Panc1 (cell line): ENCODE measurements at regions not wholly inside any gene's neighbourhood (a gene's known extent, or its start where the extent isn't known, plus 50 kb on each side); places are given as distances from the start of the nearest gene placed in this dataset.

Experiments used
- ATAC-seq: fragments of 200-7000 bp; cut with Tn5 transposase; 2 replicates; pipeline ENCODE4 v1.9.1; 2020; ENCODE audit warnings: mild to moderate bottlenecking, moderate library complexity
- BruUV-seq: library from RNA; stranded (reverse); fragments of 400-500 nt; replicated peaks from 2 replicates; lab custom pipeline; 2021; lab: Mats Ljungman, UMichigan
- CTCF ChIA-PET: fragments of 300-600 bp; sonication (Branson Sonifier 250); formaldehyde crosslinking; loops from one replicate; lab custom pipeline; 2022; ENCODE audit warnings: antibody characterized with exemption; lab: Charles Lee
- POLR2A ChIA-PET: fragments of 300-600 bp; sonication (Branson Sonifier 250); formaldehyde crosslinking; loops from one replicate; lab custom pipeline; 2022; ENCODE audit warnings: antibody characterized with exemption; lab: Charles Lee
- DNase-seq: peaks from one replicate; pipeline ENCODE4 v3.0.0-alpha.2; 2010; ENCODE audit warnings: low read depth, low spot score
- H3K27ac ChIP-seq: 2 replicates; pipeline ENCODE4 v1.5.1; 2011; ENCODE audit warnings: mild to moderate bottlenecking, low read length, inconsistent platforms
- H3K27me3 ChIP-seq: fragments of 200-500 bp; sonication (Bioruptor generic); 2 replicates; pipeline ENCODE4 v1.6.0; 2014; ENCODE audit warnings: low read length, inconsistent platforms; ENCODE audit not compliant: control insufficient read depth, insufficient read depth
- H3K36me3 ChIP-seq: fragments of 200-500 bp; sonication (Bioruptor generic); 2 replicates; pipeline ENCODE4 v1.5.1; 2014; ENCODE audit warnings: inconsistent platforms, mild to moderate bottlenecking, low read length, moderate library complexity; ENCODE audit not compliant: control insufficient read depth, insufficient read depth
- H3K4me1 ChIP-seq: 2 replicates; pipeline ENCODE4 v1.5.1; 2011; ENCODE audit warnings: inconsistent platforms, mild to moderate bottlenecking, low read length, moderate library complexity; ENCODE audit not compliant: control insufficient read depth, insufficient read depth
- H3K4me3 ChIP-seq, 2 experiments: 2 replicates each; pipeline ENCODE4 v1.5.1; 2011 to 2012; ENCODE audit warnings: low read depth in 2 of 2, low read length in 2 of 2, mild to moderate bottlenecking in 2 of 2, inconsistent platforms in 1 of 2, moderate library complexity in 1 of 2
- H3K9me3 ChIP-seq: fragments of 200-500 bp; sonication (Bioruptor generic); 2 replicates; pipeline ENCODE4 v1.5.1; 2014; ENCODE audit warnings: low read depth, mild to moderate bottlenecking, inconsistent platforms, low read length, moderate library complexity; ENCODE audit not compliant: control insufficient read depth, insufficient read depth
- POLR2AphosphoS5 ChIP-seq: IDR thresholded peaks from 2 replicates; pipeline ENCODE4 v1.6.1; 2012; ENCODE audit warnings: mild to moderate bottlenecking, low read depth, low read length, moderate library complexity
- SIN3A ChIP-seq: IDR thresholded peaks from 2 replicates; pipeline ENCODE4 v1.6.1; 2012; ENCODE audit warnings: low read depth, mild to moderate bottlenecking, low read length, moderate library complexity, borderline replicate concordance; ENCODE audit not compliant: insufficient read depth
- TCF7L2 ChIP-seq: IDR thresholded peaks from 2 replicates; pipeline ENCODE4 v1.6.1; 2011; ENCODE audit warnings: mild to moderate bottlenecking, low read depth, low read length, inconsistent platforms
- in situ Hi-C: cut with HindIII; loops from 2 replicates; pipeline ENCODE4 v1.10.0; 2016; ENCODE audit warnings: low sequenced_read_pairs, low pct_unique_long_range_greater_than_20kb
- intact Hi-C: fragments of 100-400 bp; cut with micrococcal nuclease; formaldehyde crosslinking; loops from one replicate; pipeline ENCODE4 v1.10.0; 2022; ENCODE audit not compliant: unreplicated experiment
- TF ChIP-seq, protein P1 (sequence below): fragments of 450-650 bp; IDR thresholded peaks from 2 replicates; pipeline ENCODE4 v1.5.1; 2017; ENCODE audit warnings: mild to moderate bottlenecking
- TF ChIP-seq, protein P2 (sequence below), 2 experiments: IDR thresholded peaks; 2 replicates each; pipeline ENCODE4 v1.6.1; 2011 to 2012; ENCODE audit warnings: low read depth in 2 of 2, control low read depth in 1 of 2, low read length in 1 of 2, mild to moderate bottlenecking in 1 of 2, moderate library complexity in 1 of 2; ENCODE audit not compliant: insufficient read depth in 1 of 2

DNA sequence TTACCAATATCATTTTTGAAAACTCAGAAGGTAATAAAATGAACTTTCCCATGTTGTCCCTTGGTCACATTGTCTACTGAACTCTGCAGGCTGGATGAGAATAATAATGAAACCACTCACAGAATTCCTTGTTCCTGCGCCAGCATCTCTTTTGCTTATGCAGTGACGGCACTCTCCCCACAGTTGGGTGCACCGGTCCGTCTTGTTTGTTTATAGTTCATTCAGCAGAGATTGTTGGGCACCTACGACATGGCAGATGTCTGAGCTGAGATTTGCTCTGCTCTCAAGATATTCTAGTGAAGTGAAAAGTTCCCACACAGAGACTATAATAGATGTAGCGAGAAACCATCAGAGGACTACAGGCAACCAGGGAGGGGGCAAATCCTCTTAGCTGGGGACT, 375.7 kb upstream of the CDH11 start:
- in situ Hi-C loops = no loop called here
- H3K36me3 ChIP-seq = no peaks in the 10 kb centered on the region
- H3K9me3 ChIP-seq = no peaks in the 10 kb centered on the region
- H3K27me3 ChIP-seq = no peaks in the 10 kb centered on the region
- no peak for DNase-seq
- no TSS peak for BruUV-seq
- POLR2A ChIA-PET = no interaction called here
- ATAC-seq = no peak
- H3K4me1 ChIP-seq = no peaks in the 10 kb centered on the region
- no peak overlapping the region for H3K27ac ChIP-seq
- no peak overlapping the region for H3K4me3 ChIP-seq
- CTCF ChIA-PET = no interaction called here
- no peak for TF ChIP-seq POLR2AphosphoS5
- intact Hi-C loops = no loop called here

DNA sequence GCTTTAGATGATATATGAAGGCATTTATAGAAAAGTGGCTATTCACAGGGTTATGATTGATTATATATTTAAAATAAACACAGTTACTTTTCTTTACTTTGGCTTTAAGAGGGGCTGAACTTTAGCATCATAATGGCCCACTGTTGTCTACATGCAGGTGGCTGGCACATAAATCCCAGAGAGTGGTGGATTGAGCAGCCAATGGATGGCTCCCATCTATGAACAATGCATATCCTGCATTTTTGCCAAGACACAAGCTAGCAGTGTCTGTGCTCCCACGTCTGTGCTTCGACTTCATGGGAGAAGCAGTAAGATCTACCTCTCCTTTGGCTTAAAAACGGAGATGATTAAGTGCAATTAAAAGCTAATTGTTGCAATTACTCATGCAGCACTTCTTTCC, 373.2 kb upstream of the CDH11 start:
- POLR2A ChIA-PET = no interaction called here
- ATAC-seq (no peak), DNase-seq (no peak)
- intact Hi-C loops (no loop called here), in situ Hi-C loops (no loop called here)
- CTCF ChIA-PET = no interaction called here
- no peaks in the 10 kb centered on the region for H3K4me1 ChIP-seq
- H3K9me3 ChIP-seq = no peaks in the 10 kb centered on the region
- no peak overlapping the region for H3K27ac ChIP-seq
- TF ChIP-seq SIN3A = no peak
- no peak for TF ChIP-seq TCF7L2
- TF ChIP-seq, protein P1, sequence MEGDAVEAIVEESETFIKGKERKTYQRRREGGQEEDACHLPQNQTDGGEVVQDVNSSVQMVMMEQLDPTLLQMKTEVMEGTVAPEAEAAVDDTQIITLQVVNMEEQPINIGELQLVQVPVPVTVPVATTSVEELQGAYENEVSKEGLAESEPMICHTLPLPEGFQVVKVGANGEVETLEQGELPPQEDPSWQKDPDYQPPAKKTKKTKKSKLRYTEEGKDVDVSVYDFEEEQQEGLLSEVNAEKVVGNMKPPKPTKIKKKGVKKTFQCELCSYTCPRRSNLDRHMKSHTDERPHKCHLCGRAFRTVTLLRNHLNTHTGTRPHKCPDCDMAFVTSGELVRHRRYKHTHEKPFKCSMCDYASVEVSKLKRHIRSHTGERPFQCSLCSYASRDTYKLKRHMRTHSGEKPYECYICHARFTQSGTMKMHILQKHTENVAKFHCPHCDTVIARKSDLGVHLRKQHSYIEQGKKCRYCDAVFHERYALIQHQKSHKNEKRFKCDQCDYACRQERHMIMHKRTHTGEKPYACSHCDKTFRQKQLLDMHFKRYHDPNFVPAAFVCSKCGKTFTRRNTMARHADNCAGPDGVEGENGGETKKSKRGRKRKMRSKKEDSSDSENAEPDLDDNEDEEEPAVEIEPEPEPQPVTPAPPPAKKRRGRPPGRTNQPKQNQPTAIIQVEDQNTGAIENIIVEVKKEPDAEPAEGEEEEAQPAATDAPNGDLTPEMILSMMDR = no peak
- TF ChIP-seq POLR2AphosphoS5 = no peak
- TF ChIP-seq, protein P2, sequence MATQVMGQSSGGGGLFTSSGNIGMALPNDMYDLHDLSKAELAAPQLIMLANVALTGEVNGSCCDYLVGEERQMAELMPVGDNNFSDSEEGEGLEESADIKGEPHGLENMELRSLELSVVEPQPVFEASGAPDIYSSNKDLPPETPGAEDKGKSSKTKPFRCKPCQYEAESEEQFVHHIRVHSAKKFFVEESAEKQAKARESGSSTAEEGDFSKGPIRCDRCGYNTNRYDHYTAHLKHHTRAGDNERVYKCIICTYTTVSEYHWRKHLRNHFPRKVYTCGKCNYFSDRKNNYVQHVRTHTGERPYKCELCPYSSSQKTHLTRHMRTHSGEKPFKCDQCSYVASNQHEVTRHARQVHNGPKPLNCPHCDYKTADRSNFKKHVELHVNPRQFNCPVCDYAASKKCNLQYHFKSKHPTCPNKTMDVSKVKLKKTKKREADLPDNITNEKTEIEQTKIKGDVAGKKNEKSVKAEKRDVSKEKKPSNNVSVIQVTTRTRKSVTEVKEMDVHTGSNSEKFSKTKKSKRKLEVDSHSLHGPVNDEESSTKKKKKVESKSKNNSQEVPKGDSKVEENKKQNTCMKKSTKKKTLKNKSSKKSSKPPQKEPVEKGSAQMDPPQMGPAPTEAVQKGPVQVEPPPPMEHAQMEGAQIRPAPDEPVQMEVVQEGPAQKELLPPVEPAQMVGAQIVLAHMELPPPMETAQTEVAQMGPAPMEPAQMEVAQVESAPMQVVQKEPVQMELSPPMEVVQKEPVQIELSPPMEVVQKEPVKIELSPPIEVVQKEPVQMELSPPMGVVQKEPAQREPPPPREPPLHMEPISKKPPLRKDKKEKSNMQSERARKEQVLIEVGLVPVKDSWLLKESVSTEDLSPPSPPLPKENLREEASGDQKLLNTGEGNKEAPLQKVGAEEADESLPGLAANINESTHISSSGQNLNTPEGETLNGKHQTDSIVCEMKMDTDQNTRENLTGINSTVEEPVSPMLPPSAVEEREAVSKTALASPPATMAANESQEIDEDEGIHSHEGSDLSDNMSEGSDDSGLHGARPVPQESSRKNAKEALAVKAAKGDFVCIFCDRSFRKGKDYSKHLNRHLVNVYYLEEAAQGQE (IDR thresholded peaks at IDR 0.05; ENCODE audit: insufficient read depth in 1 of 2, low read depth in 2 of 2, low read length in 1 of 2) = no peak
- no peaks in the 10 kb centered on the region for H3K36me3 ChIP-seq
- H3K4me3 ChIP-seq = no peak overlapping the region
- H3K27me3 ChIP-seq = no peaks in the 10 kb centered on the region
- no TSS peak for BruUV-seq

DNA sequence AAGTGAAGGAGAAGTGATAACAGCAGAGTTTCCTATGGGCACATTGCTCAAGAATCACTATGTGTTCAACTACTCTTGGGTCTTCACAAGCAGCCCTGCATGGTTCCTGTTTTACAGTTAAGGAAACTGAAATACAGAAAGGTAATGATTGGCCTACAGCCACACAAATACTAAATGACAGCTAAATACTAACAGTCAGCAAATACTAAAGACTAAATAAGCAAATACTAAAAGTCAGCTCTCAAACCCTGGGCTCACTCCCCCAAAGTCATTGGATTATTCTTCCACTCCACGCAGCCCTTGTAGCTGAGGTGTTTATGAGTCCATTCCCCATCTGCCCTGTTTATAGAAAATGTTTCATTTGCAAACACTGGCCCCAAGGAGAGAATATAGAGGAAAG, 372.7 kb upstream of the CDH11 start:
- ATAC-seq (no peak), DNase-seq (no peak)
- Histone ChIP-seq H3K4me1 (no peaks in the 10 kb centered on the region), H3K36me3 (no peaks in the 10 kb centered on the region), H3K27ac (no peak overlapping the region), H3K9me3 (no peaks in the 10 kb centered on the region), H3K4me3 (no peak overlapping the region), H3K27me3 (no peaks in the 10 kb centered on the region)
- BruUV-seq = no TSS peak
- TF ChIP-seq, protein P2 (IDR thresholded peaks at IDR 0.05; ENCODE audit: insufficient read depth in 1 of 2, low read depth in 2 of 2, low read length in 1 of 2) = no peak
- no peak for TF ChIP-seq TCF7L2
- TF ChIP-seq, protein P1 = no peak
- no peak for TF ChIP-seq POLR2AphosphoS5
- no peak for TF ChIP-seq SIN3A
- POLR2A ChIA-PET = no interaction called here
- in situ Hi-C loops = no loop called here
- intact Hi-C loops = no loop called here
- CTCF ChIA-PET = no interaction called here
